Cardiac muscle cell (in vitro differentiated cells and primary cell): ENCODE measurements at regions not wholly inside any gene's neighbourhood (a gene's known extent, or its start where the extent isn't known, plus 50 kb on each side); places are given as distances from the start of the nearest gene placed in this dataset.
"Not testable (repeated sequence)": the region's sequence is repeated elsewhere in the genome, so short reads cannot be mapped to it uniquely, and the experiment has no call there.

Experiments
- DNase-seq, 2 donors: peaks; one replicate each; pipeline versions ENCODE4 v3.0.0 to v3.0.0-alpha.2; 2010 to 2017; ENCODE audit warnings: low read depth in 1 of 2, low spot score in 1 of 2
- H3K27ac ChIP-seq: fragments of 200-600 bp; sonication (generic); 2 replicates; pipeline ENCODE4 v1.5.1; 2016
- H3K27me3 ChIP-seq: fragments of 200-600 bp; sonication (generic); 2 replicates; pipeline ENCODE4 v1.6.0; 2016; ENCODE audit warnings: control low read depth
- H3K36me3 ChIP-seq: fragments of 200-600 bp; sonication (generic); 2 replicates; pipeline ENCODE4 v1.5.1; 2016; ENCODE audit warnings: control low read depth
- H3K4me1 ChIP-seq: fragments of 200-600 bp; sonication (generic); 2 replicates; pipeline ENCODE4 v1.8.1; 2017; ENCODE audit warnings: low read depth, mild to moderate bottlenecking, mixed run types
- H3K4me3 ChIP-seq: fragments of 200-600 bp; sonication (generic); 2 replicates; pipeline ENCODE4 v1.5.1; 2016; ENCODE audit warnings: mild to moderate bottlenecking
- H3K9me3 ChIP-seq: fragments of 200-600 bp; sonication (generic); 2 replicates; pipeline ENCODE4 v1.5.1; 2017; ENCODE audit warnings: low read depth, mild to moderate bottlenecking, control low read depth
- CTCF ChIP-seq: IDR thresholded peaks from 2 replicates; pipeline ENCODE4 v1.5.1; 2012; ENCODE audit warnings: low read depth, mild to moderate bottlenecking, low read length

GRCh38 chr16:66176731-66177130, 189.8 kb upstream of the CDH5 start:
- Histone ChIP-seq H3K27ac (no peak overlapping the region), H3K36me3 (no peaks in the 10 kb centered on the region), H3K9me3 (no peaks in the 10 kb centered on the region), H3K4me1 (peaks cover 4% of the 10 kb centered on the region), H3K4me3 (no peak overlapping the region), H3K27me3 (no peaks in the 10 kb centered on the region)
- DNase-seq, result no peak
- TF ChIP-seq CTCF, result no peak

- H3K9me3 ChIP-seq, result no peaks in the 10 kb centered on the region
- no peak for TF ChIP-seq CTCF
- H3K4me3 ChIP-seq, result no peak overlapping the region
- H3K27me3 ChIP-seq, result no peaks in the 10 kb centered on the region
- H3K36me3 ChIP-seq, result no peaks in the 10 kb centered on the region
- H3K27ac ChIP-seq, result no peak overlapping the region
- H3K4me1 ChIP-seq, result peaks cover 4% of the 10 kb centered on the region
- DNase-seq, result no peak
Measured at GRCh38 chr16:66176111-66176510, 190.4 kb upstream of the CDH5 start.

- no peak for DNase-seq
- Histone ChIP-seq H3K4me1 (peaks cover 4% of the 10 kb centered on the region), H3K27me3 (no peaks in the 10 kb centered on the region), H3K27ac (no peak overlapping the region), H3K9me3 (no peaks in the 10 kb centered on the region), H3K36me3 (no peaks in the 10 kb centered on the region), H3K4me3 (no peak overlapping the region)
- no peak for TF ChIP-seq CTCF
Measured at GRCh38 chr16:66175636-66176035, 190.9 kb upstream of the CDH5 start.

GRCh38 chr16:66175058-66175457, 191.4 kb upstream of the CDH5 start:
- no peak overlapping the region for H3K27ac ChIP-seq
- no peak overlapping the region for H3K4me3 ChIP-seq
- no peaks in the 10 kb centered on the region for H3K27me3 ChIP-seq
- H3K36me3 ChIP-seq, result no peaks in the 10 kb centered on the region
- no peak for TF ChIP-seq CTCF
- DNase-seq, result no peak
- peaks cover 4% of the 10 kb centered on the region for H3K4me1 ChIP-seq
- H3K9me3 ChIP-seq, result no peaks in the 10 kb centered on the region

- not testable (repeated sequence) for H3K27ac ChIP-seq, H3K4me3 ChIP-seq, H3K36me3 ChIP-seq, H3K4me1 ChIP-seq, DNase-seq, H3K9me3 ChIP-seq, H3K27me3 ChIP-seq
Measured at GRCh38 chr16:66173796-66174195, 192.7 kb upstream of the CDH5 start.

GRCh38 chr16:66173181-66173580, 193.3 kb upstream of the CDH5 start:
- not testable (repeated sequence) for H3K4me3 ChIP-seq, H3K9me3 ChIP-seq, H3K36me3 ChIP-seq, H3K27me3 ChIP-seq, H3K27ac ChIP-seq, H3K4me1 ChIP-seq, DNase-seq

- TF ChIP-seq CTCF, result no peak
- H3K36me3 ChIP-seq, result no peaks in the 10 kb centered on the region
- no peaks in the 10 kb centered on the region for H3K27me3 ChIP-seq
- no peak overlapping the region for H3K4me3 ChIP-seq
- no peaks in the 10 kb centered on the region for H3K9me3 ChIP-seq
- H3K4me1 ChIP-seq, result peaks cover 4% of the 10 kb centered on the region
- H3K27ac ChIP-seq, result no peak overlapping the region
- no peak for DNase-seq
Measured at GRCh38 chr16:66172463-66172862, 194.0 kb upstream of the CDH5 start.
